Sigmoid colon (tissue), 6 donors: ENCODE measurements at regions not wholly inside any gene's neighbourhood (a gene's known extent, or its start where the extent isn't known, plus 50 kb on each side); places are given as distances from the start of the nearest gene placed in this dataset.

Experiments
- DNase-seq: peaks from one replicate; pipeline ENCODE4 v3.0.0-alpha.2; 2019
- H3K27ac ChIP-seq, 4 donors: fragments of 200-600 bp; sonication (generic); one replicate each; pipeline ENCODE4 v1.5.1; 2016 to 2019; ENCODE audit warnings: mild to moderate bottlenecking in 1 of 4
- H3K27me3 ChIP-seq, 3 donors: fragments of 200-600 bp; sonication (generic); one replicate each; pipeline ENCODE4 v1.5.1; 2019; ENCODE audit warnings: mild to moderate bottlenecking in 1 of 3
- H3K36me3 ChIP-seq, 4 donors: fragments of 200-600 bp; sonication (generic); one replicate each; pipeline ENCODE4 v1.5.1; 2016 to 2019
- H3K4me1 ChIP-seq, 4 donors: fragments of 200-600 bp; sonication (generic); one replicate each; pipeline ENCODE4 v1.5.1; 2017 to 2019
- H3K4me3 ChIP-seq, 4 donors: fragments of 200-600 bp; sonication (generic); one replicate each; pipeline ENCODE4 v1.5.1; 2017 to 2019; ENCODE audit warnings: mild to moderate bottlenecking in 2 of 4, moderate library complexity in 1 of 4
- H3K9me3 ChIP-seq, 4 donors: fragments of 200-600 bp in 3 of 4; sonication (generic) in 3 of 4; one replicate each; pipeline versions ENCODE4 v1.5.1 to v1.6.1; 2013 to 2019
- CTCF ChIP-seq, 4 experiments: fragments of 450-650 bp in 3 of 4; fragments of 200-600 bp in 1 of 4; IDR thresholded peaks; one replicate each; pipeline ENCODE4 v1.5.1; 2016 to 2019; ENCODE audit warnings: antibody characterized with exemption in 4 of 4, mild to moderate bottlenecking in 3 of 4, moderate library complexity in 2 of 4
- EP300 ChIP-seq, 4 donors: sonication (generic); formaldehyde crosslinking; IDR thresholded peaks; one replicate each; pipeline ENCODE4 v1.6.1; 2017; ENCODE audit warnings: antibody characterized with exemption in 4 of 4
- POLR2A ChIP-seq, 2 donors: fragments of 450-650 bp; IDR thresholded peaks; one replicate each; pipeline ENCODE4 v1.6.1; 2016; ENCODE audit warnings: antibody characterized with exemption in 2 of 2, mild to moderate bottlenecking in 2 of 2, moderate library complexity in 2 of 2
- POLR2AphosphoS5 ChIP-seq, 4 donors: sonication (generic); formaldehyde crosslinking; IDR thresholded peaks; one replicate each; pipeline ENCODE4 v1.6.1; 2017; ENCODE audit warnings: antibody characterized with exemption in 4 of 4
- WGBS, 2 donors: extraction: QIAGEN DNeasy Blood & Tissue Kit; methylation state at CpG; one replicate each; pipeline ENCODE4 v1.1.7; 2013; 5-methylcytosine and 5-hydroxymethylcytosine counted together
- intact Hi-C: fragments of 100-400 bp; cut with DNase I; formaldehyde crosslinking; loops from one replicate; pipeline ENCODE4 v1.15.1; 2023
- donor health status: healthy with polysubstance abuse.
- donor health status: healthy.

DNA sequence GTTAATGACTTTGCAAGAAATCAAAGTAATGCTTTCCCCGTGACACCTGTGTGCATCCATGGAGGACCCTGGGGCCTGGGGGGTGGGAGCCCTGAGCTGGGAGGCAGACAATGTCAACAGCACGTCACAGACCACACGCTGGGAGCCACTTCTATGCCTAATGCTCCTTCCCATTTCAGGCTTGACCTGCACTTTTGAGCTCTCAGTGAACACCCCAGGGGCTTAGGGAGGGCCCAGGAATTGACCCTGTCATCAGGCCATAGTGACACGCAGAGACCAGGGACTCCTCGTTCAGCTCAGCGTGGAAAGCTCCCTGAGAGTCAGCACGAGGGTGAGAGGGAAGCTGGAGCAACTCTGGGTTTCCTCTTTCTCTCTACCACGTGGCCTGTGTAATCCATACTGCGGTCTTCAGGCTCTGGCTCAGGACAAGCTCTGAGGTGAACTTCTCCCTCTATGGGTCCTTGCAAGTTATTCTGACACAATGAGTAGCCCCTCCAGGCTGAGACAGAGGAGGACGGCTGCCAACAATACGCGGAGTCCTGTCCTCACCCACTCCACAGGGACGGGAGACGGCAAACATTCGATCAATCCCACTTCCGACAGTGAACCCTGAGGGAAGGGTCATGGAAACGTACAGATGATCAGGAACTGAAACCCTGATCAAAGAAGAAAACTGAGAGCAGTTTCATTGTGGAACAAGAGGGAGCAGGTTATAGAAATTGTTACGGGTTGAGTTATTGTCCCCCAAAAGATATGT is 130.8 kb upstream of the IRX4 start:
- intact Hi-C loops, result no loop called here
- H3K4me1 ChIP-seq, result peaks cover 0 to under 1% (median 0%) of the 10 kb centered on the region in 4 donors
- no peak overlapping the region for H3K27ac ChIP-seq
- H3K9me3 ChIP-seq, result no peaks in the 10 kb centered on the region
- 76 to 77% methylated on average over 18 of the region's 18 CpGs for WGBS, 2 donors
- no peak for DNase-seq
- no peaks in the 10 kb centered on the region for H3K27me3 ChIP-seq
- no peaks in the 10 kb centered on the region for H3K36me3 ChIP-seq
- TF ChIP-seq POLR2AphosphoS5 (IDR thresholded peaks at IDR 0.05) (no peak), EP300 (IDR thresholded peaks at IDR 0.05) (no peak), POLR2A (IDR thresholded peaks at IDR 0.05) (no peak), CTCF (IDR thresholded peaks at IDR 0.05) (no peak)
- H3K4me3 ChIP-seq, result no peak overlapping the region

DNA sequence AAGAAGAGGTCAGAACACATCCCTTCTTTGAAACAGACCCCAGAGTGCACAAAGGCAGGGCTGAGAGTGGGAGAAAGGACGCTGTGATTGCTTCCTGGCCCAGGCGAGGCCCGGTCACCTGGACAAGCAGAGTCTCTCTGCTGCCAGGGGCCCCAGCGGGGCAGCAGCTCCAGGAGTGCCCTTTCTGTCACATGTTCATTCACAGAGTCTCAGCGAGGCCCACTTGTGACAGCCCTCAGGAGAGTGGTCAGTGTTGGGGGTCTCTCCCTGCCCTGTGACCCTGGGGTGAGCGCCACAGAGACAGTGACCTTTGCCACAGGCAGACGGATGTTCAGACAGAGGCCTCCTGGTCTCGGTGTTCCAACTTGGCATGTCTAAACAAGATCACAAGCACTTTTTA is 130.2 kb upstream of the IRX4 start:
- no peak for DNase-seq
- H3K27me3 ChIP-seq, result no peaks in the 10 kb centered on the region
- no peak for TF ChIP-seq CTCF (IDR thresholded peaks at IDR 0.05)
- TF ChIP-seq EP300 (IDR thresholded peaks at IDR 0.05), result no peak
- no peak for TF ChIP-seq POLR2A (IDR thresholded peaks at IDR 0.05)
- TF ChIP-seq POLR2AphosphoS5 (IDR thresholded peaks at IDR 0.05), result no peak
- intact Hi-C loops, result no loop called here
- no peaks in the 10 kb centered on the region for H3K36me3 ChIP-seq
- H3K4me1 ChIP-seq, result peaks cover 0 to 6% (median under 1%) of the 10 kb centered on the region in 4 donors
- no peak overlapping the region for H3K4me3 ChIP-seq
- no peak overlapping the region for H3K27ac ChIP-seq
- WGBS, 2 donors, result 71 to 74% methylated on average over 8 of the region's 8 CpGs
- no peaks in the 10 kb centered on the region for H3K9me3 ChIP-seq

GRCh38 chr5:2011481-2012411 is 129.0 kb upstream of the IRX4 start:
- 48 to 70% methylated on average over 18 of the region's 18 CpGs for WGBS, 2 donors
- TF ChIP-seq EP300 (IDR thresholded peaks at IDR 0.05) (no peak), CTCF (IDR thresholded peaks at IDR 0.05) (no peak), POLR2A (IDR thresholded peaks at IDR 0.05) (no peak), POLR2AphosphoS5 (IDR thresholded peaks at IDR 0.05) (no peak)
- H3K4me1 ChIP-seq, result peaks cover 0 to 10% (median 2%) of the 10 kb centered on the region in 4 donors
- H3K27ac ChIP-seq, result no peak overlapping the region
- H3K36me3 ChIP-seq, result no peaks in the 10 kb centered on the region
- DNase-seq, result no peak
- intact Hi-C loops, result no loop called here
- H3K27me3 ChIP-seq, result peaks cover 0 to 5% (median 0%) of the 10 kb centered on the region in 3 donors
- H3K9me3 ChIP-seq, result no peaks in the 10 kb centered on the region
- no peak overlapping the region for H3K4me3 ChIP-seq

GRCh38 chr5:2010940-2011339 is 128.2 kb upstream of the IRX4 start:
- no peak overlapping the region for H3K4me3 ChIP-seq
- no peak for TF ChIP-seq CTCF (IDR thresholded peaks at IDR 0.05)
- no peak for TF ChIP-seq POLR2A (IDR thresholded peaks at IDR 0.05)
- no peak for TF ChIP-seq EP300 (IDR thresholded peaks at IDR 0.05)
- no peak for TF ChIP-seq POLR2AphosphoS5 (IDR thresholded peaks at IDR 0.05)
- no peak for DNase-seq
- H3K36me3 ChIP-seq, result no peaks in the 10 kb centered on the region
- no peak overlapping the region for H3K27ac ChIP-seq
- 53 to 71% methylated on average over 3 of the region's 3 CpGs for WGBS, 2 donors
- H3K9me3 ChIP-seq, result no peaks in the 10 kb centered on the region
- H3K27me3 ChIP-seq, result peaks cover 0 to 5% (median 0%) of the 10 kb centered on the region in 3 donors
- peaks cover 0 to 10% (median 2%) of the 10 kb centered on the region in 4 donors for H3K4me1 ChIP-seq
- intact Hi-C loops, result no loop called here
